HL-60 (cell line): ENCODE measurements at regions not wholly inside any gene's neighbourhood (a gene's known extent, or its start where the extent isn't known, plus 50 kb on each side); places are given as distances from the start of the nearest gene placed in this dataset.

Source experiments
- CTCF ChIP-seq: IDR thresholded peaks from one replicate; pipeline ENCODE4 v1.5.1; 2011; ENCODE audit warnings: low read length, control low read depth, inconsistent platforms; ENCODE audit not compliant: insufficient read depth
- GABPA ChIP-seq: IDR thresholded peaks from 2 replicates; pipeline ENCODE4 v1.6.1; 2012; ENCODE audit warnings: low read depth
- POLR2AphosphoS5 ChIP-seq: IDR thresholded peaks from 2 replicates; pipeline ENCODE4 v1.6.1; 2012; ENCODE audit warnings: low read depth
- REST ChIP-seq: IDR thresholded peaks from 2 replicates; pipeline ENCODE4 v1.6.1; 2012; ENCODE audit warnings: low read depth; ENCODE audit not compliant: insufficient replicate concordance
- SPI1 ChIP-seq: IDR thresholded peaks from 2 replicates; pipeline ENCODE4 v1.6.1; 2012; ENCODE audit warnings: low read depth, mild to moderate bottlenecking, borderline replicate concordance

GRCh38 chr4:185950891-185951290 lies 118.1 kb upstream of the TLR3 start:
- TF ChIP-seq CTCF (no peak), GABPA (no peak), POLR2AphosphoS5 (no peak), REST (no peak), SPI1 (no peak)
